ENCODE measurements at regions not wholly inside any gene's neighbourhood (a gene's known extent, or its start where the extent isn't known, plus 50 kb on each side); places are given as distances from the start of the nearest gene placed in this dataset.
"Not testable (repeated sequence)": the region's sequence is repeated elsewhere in the genome, so short reads cannot be mapped to it uniquely, and the experiment has no call there.

- no peak for DNase-seq
These were observed 581.2 kb downstream of the PTPRC start for GRCh38 chr1:199220031-199220430.

GRCh38 chr1:199221371-199222150, 582.7 kb downstream of the PTPRC start:
- DNase-seq: no peak

GRCh38 chr1:199223936-199224335, 585.1 kb downstream of the PTPRC start:
- DNase-seq: no peak

- peak in 1 of 3 donors; percentile 17 for DNase-seq
These were observed 587.3 kb downstream of the PTPRC start for GRCh38 chr1:199226163-199226562.

- DNase-seq: no peak
These were observed 603.3 kb downstream of the PTPRC start for GRCh38 chr1:199242147-199242546.

- DNase-seq: no peak
These were observed 603.8 kb downstream of the PTPRC start for GRCh38 chr1:199242601-199243000.

GRCh38 chr1:199243423-199244061, 604.7 kb downstream of the PTPRC start:
- DNase-seq: peak in 1 of 3 donors; percentile 18

- DNase-seq: no peak
These were observed 607.1 kb downstream of the PTPRC start for GRCh38 chr1:199245946-199246345.

- DNase-seq: no peak
These were observed 607.9 kb downstream of the PTPRC start for GRCh38 chr1:199246716-199247115.

GRCh38 chr1:199247891-199248290, 609.1 kb downstream of the PTPRC start:
- no peak for DNase-seq

- not testable (repeated sequence) for DNase-seq
These were observed 615.2 kb downstream of the PTPRC start for GRCh38 chr1:199254040-199254439.

GRCh38 chr1:199261328-199261727, 622.5 kb downstream of the PTPRC start:
- no peak for DNase-seq

GRCh38 chr1:199264283-199264682, 625.4 kb downstream of the PTPRC start:
- no peak for DNase-seq

- DNase-seq: no peak
These were observed 626.1 kb downstream of the PTPRC start for GRCh38 chr1:199264911-199265310.

- DNase-seq: no peak
These were observed 626.5 kb downstream of the PTPRC start for GRCh38 chr1:199265319-199265718.

GRCh38 chr1:199269241-199269640, 630.4 kb downstream of the PTPRC start:
- DNase-seq: no peak

GRCh38 chr1:199272139-199272544, 633.3 kb downstream of the PTPRC start:
- peak in 2 of 3 donors; percentile 38 for DNase-seq

GRCh38 chr1:199272628-199273086, 633.8 kb downstream of the PTPRC start:
- DNase-seq: peak; percentile 55 to 81 (median 64)

- peak in 2 of 3 donors; percentile 36 to 59 for DNase-seq
These were observed 635.1 kb downstream of the PTPRC start for GRCh38 chr1:199273837-199274379.

GRCh38 chr1:199279067-199279466, 640.2 kb downstream of the PTPRC start:
- DNase-seq: no peak

GRCh38 chr1:199279872-199280645, 641.2 kb downstream of the PTPRC start:
- DNase-seq: no peak

- DNase-seq: peak in 1 of 3 donors; percentile 57
These were observed 644.0 kb downstream of the PTPRC start for GRCh38 chr1:199282751-199283305.

Measured in muscle of back (tissue), 3 donors.